ENCODE measurements at regions not wholly inside any gene's neighbourhood (a gene's known extent, or its start where the extent isn't known, plus 50 kb on each side); places are given as distances from the start of the nearest gene placed in this dataset.

- Histone ChIP-seq H3K27ac (ENCODE audit: low read depth, low read length) (no peak overlapping the region), H3K9me3 (ENCODE audit: control insufficient read depth in 1 of 2, insufficient read depth in 1 of 2, low read depth in 1 of 2, low read length in 2 of 2) (no peaks in the 10 kb centered on the region), H4K20me1 (ENCODE audit: insufficient read depth) (no peaks in the 10 kb centered on the region), H3K36me3 (ENCODE audit: control insufficient read depth in 1 of 2, insufficient read depth in 2 of 2, low read length in 2 of 2) (no peaks in the 10 kb centered on the region), H3K4me1 (ENCODE audit: control insufficient read depth in 1 of 2, insufficient read depth in 2 of 2, low read length in 2 of 2) (no peaks in the 10 kb centered on the region), H3K27me3 (ENCODE audit: insufficient read depth, low read length) (no peaks in the 10 kb centered on the region), H2AFZ (ENCODE audit: low read depth, low read length, poor library complexity, severe bottlenecking) (no peak overlapping the region), H3K4me3 (replicated peaks in 1 of 2; ENCODE audit: low read depth in 1 of 2, low read length in 2 of 2) (no peak overlapping the region), H3K9me2 (ENCODE audit: insufficient read depth) (no peaks in the 10 kb centered on the region), H3K4me2 (ENCODE audit: low read length) (no peak overlapping the region), H3K9ac (ENCODE audit: low read length) (no peak overlapping the region), H3K79me2 (ENCODE audit: insufficient read depth, low read length) (no peaks in the 10 kb centered on the region)
- DNase-seq (ENCODE audit: low read depth, low spot score), result no peak
- TF ChIP-seq ZFX (IDR thresholded peaks at IDR 0.05) (no peak), POLR2A (IDR thresholded peaks at IDR 0.05; ENCODE audit: borderline replicate concordance, extremely low read depth, insufficient read depth, insufficient read length) (no peak), TCF7L2 (IDR thresholded peaks at IDR 0.05; ENCODE audit: borderline replicate concordance, extremely low read depth, insufficient read depth, insufficient read length) (no peak), ZBTB33 (IDR thresholded peaks at IDR 0.05; ENCODE audit: extremely low read depth, insufficient replicate concordance, low read length) (no peak)
- ChIA-PET POLR2A (no interaction called here), CTCF (no interaction called here), RAD21 (ENCODE audit: low non-redundant PET in 1 of 2, low total read pairs in 2 of 2, uncharacterized antibody in 2 of 2, unreplicated experiment in 2 of 2) (no interaction called here)
- intact Hi-C loops (cut with micrococcal nuclease), result loop anchor here (10.0 kb wide), 1 partner anchor 61 kb away; no protein-coding TSS in a partner anchor
- no TSS peak for BruUV-seq (replicated peaks)
- ATAC-seq, result no peak
These were observed 193.6 kb downstream of the FAM76B start for GRCh38 chr11:95595973-95596489.

DNA sequence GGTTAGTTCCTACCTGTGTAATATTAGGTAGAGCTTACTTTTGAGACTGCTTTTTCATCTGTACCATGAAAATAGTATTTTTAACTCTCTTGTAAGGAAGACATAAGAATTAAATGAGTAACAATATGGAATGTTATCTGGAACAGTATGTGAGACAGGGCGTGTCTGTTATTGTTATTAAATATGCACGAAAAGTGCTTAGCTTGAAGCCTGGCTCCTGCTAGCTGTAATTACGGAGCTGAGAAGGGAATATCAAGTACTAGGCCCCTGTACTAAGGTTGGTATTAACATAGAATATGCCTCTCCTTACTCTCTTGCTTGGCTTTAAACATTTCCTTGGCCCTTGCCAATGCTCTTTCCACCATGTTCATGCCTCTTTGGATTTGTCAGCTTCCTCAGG is 194.0 kb downstream of the FAM76B start:
- Histone ChIP-seq H3K4me3 (replicated peaks in 1 of 2; ENCODE audit: low read depth in 1 of 2, low read length in 2 of 2) (no peak overlapping the region), H3K36me3 (ENCODE audit: control insufficient read depth in 1 of 2, insufficient read depth in 2 of 2, low read length in 2 of 2) (no peaks in the 10 kb centered on the region), H3K79me2 (ENCODE audit: insufficient read depth, low read length) (no peaks in the 10 kb centered on the region), H4K20me1 (ENCODE audit: insufficient read depth) (no peaks in the 10 kb centered on the region), H3K9me2 (ENCODE audit: insufficient read depth) (no peaks in the 10 kb centered on the region), H3K4me1 (ENCODE audit: control insufficient read depth in 1 of 2, insufficient read depth in 2 of 2, low read length in 2 of 2) (no peaks in the 10 kb centered on the region), H2AFZ (ENCODE audit: low read depth, low read length, poor library complexity, severe bottlenecking) (no peak overlapping the region), H3K27ac (ENCODE audit: low read depth, low read length) (no peak overlapping the region), H3K9me3 (ENCODE audit: control insufficient read depth in 1 of 2, insufficient read depth in 1 of 2, low read depth in 1 of 2, low read length in 2 of 2) (no peaks in the 10 kb centered on the region), H3K27me3 (ENCODE audit: insufficient read depth, low read length) (no peaks in the 10 kb centered on the region), H3K4me2 (ENCODE audit: low read length) (no peak overlapping the region), H3K9ac (ENCODE audit: low read length) (no peak overlapping the region)
- ATAC-seq (no peak), DNase-seq (ENCODE audit: low read depth, low spot score) (no peak)
- no TSS peak for BruUV-seq (replicated peaks)
- TF ChIP-seq ZBTB33 (IDR thresholded peaks at IDR 0.05; ENCODE audit: extremely low read depth, insufficient replicate concordance, low read length) (no peak), TCF7L2 (IDR thresholded peaks at IDR 0.05; ENCODE audit: borderline replicate concordance, extremely low read depth, insufficient read depth, insufficient read length) (no peak)
- RAD21 ChIA-PET (ENCODE audit: low non-redundant PET in 1 of 2, low total read pairs in 2 of 2, uncharacterized antibody in 2 of 2, unreplicated experiment in 2 of 2), result no interaction called here
- CTCF ChIA-PET, result no interaction called here
- POLR2A ChIA-PET, result no interaction called here
- intact Hi-C loops (cut with micrococcal nuclease), result loop anchor here (10.0 kb wide), 1 partner anchor 61 kb away; no protein-coding TSS in a partner anchor

Measured in HCT116 (cell line).